ENCODE measurements at regions not wholly inside any gene's neighbourhood (a gene's known extent, or its start where the extent isn't known, plus 50 kb on each side); places are given as distances from the start of the nearest gene placed in this dataset.
"Not testable (repeated sequence)": the region's sequence is repeated elsewhere in the genome, so short reads cannot be mapped to it uniquely, and the experiment has no call there.

- Histone ChIP-seq H3K4me1 (ENCODE audit: control extremely low read depth in 1 of 4, control insufficient read depth in 4 of 4, insufficient read depth in 4 of 4, low read length in 3 of 4) (no peaks in the 10 kb centered on the region), H3K4me3 (ENCODE audit: control insufficient read depth in 1 of 7, extremely low read depth in 1 of 7, insufficient read depth in 4 of 7, low read depth in 2 of 7, low read length in 6 of 7) (no peak overlapping the region), H3K9me3 (ENCODE audit: control extremely low read depth in 1 of 5, control insufficient read depth in 4 of 5, insufficient read depth in 2 of 5, low read depth in 1 of 5, low read length in 4 of 5) (no peaks in the 10 kb centered on the region), H3K36me3 (ENCODE audit: control insufficient read depth in 4 of 4, insufficient read depth in 4 of 4, low read length in 3 of 4) (no peaks in the 10 kb centered on the region), H3K27me3 (replicated peaks in 2 of 5; ENCODE audit: control insufficient read depth in 4 of 5, insufficient read depth in 5 of 5, low read length in 4 of 5) (no peaks in the 10 kb centered on the region), H3K27ac (ENCODE audit: insufficient read depth in 1 of 2, low read depth in 1 of 2, low read length in 2 of 2, poor library complexity in 1 of 2, severe bottlenecking in 2 of 2) (no peak overlapping the region)
- DNase-seq = no peak
- ChIA-PET CTCF (no interaction called here), POLR2A (no interaction called here)
- 72% methylated on average over 2 of the region's 3 CpGs for WGBS (ENCODE audit: insufficient coverage)
Observed at GRCh38 chr6:48377115-48377514, 266.1 kb upstream of the PTCHD4 start.

DNA sequence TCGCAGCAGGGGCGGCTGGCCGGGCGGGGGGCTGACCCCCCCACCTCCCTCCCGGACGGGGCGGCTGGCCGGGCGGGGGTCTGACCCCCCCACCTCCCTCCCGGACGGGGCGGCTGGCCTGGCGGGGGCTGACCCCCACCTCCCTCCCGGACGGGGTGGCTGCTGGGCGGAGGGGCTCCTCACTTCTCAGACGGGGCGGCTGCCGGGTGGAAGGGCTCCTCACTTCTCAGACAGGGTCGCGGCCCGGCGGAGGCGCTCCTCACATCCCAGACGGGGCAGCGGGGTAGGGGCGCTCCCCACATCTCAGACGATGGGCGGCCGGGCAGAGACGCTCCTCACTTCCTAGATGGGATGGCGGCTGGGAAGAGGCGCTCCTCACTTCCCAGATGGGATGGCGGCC lies 260.2 kb upstream of the PTCHD4 start:
- H3K9me3 ChIP-seq (ENCODE audit: control extremely low read depth in 1 of 5, control insufficient read depth in 4 of 5, insufficient read depth in 2 of 5, low read depth in 1 of 5, low read length in 4 of 5); H3K27ac ChIP-seq (ENCODE audit: insufficient read depth in 1 of 2, low read depth in 1 of 2, low read length in 2 of 2, poor library complexity in 1 of 2, severe bottlenecking in 2 of 2); H3K36me3 ChIP-seq (ENCODE audit: control insufficient read depth in 4 of 4, insufficient read depth in 4 of 4, low read length in 3 of 4); H3K4me3 ChIP-seq (ENCODE audit: control insufficient read depth in 1 of 7, extremely low read depth in 1 of 7, insufficient read depth in 4 of 7, low read depth in 2 of 7, low read length in 6 of 7); DNase-seq; H3K4me1 ChIP-seq (ENCODE audit: control extremely low read depth in 1 of 4, control insufficient read depth in 4 of 4, insufficient read depth in 4 of 4, low read length in 3 of 4); H3K27me3 ChIP-seq (replicated peaks in 2 of 5; ENCODE audit: control insufficient read depth in 4 of 5, insufficient read depth in 5 of 5, low read length in 4 of 5); POLR2A ChIA-PET; CTCF ChIA-PET: not testable (repeated sequence)
- 100% methylated on average over 15 of the region's 34 CpGs for WGBS (ENCODE audit: insufficient coverage)

DNA sequence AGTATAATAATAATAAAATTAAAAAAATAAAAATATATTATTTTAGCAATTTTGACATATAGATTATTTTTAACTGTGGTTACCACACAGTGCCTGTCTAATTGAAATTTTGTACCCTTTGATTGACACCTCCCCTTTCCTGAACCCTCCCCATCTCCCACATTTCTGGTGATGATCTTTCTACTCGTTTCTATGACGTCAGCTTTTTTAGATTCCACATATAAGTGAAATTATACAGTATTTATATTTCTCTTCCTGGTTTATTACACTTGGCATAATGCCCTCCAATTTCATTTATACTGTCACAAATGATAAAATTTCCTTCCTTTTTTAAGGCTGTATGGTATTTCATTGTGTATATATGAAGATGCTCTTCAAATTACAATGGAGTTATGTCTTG lies 258.1 kb upstream of the PTCHD4 start:
- Histone ChIP-seq H3K4me3 (ENCODE audit: control insufficient read depth in 1 of 7, extremely low read depth in 1 of 7, insufficient read depth in 4 of 7, low read depth in 2 of 7, low read length in 6 of 7) (no peak overlapping the region), H3K9me3 (ENCODE audit: control extremely low read depth in 1 of 5, control insufficient read depth in 4 of 5, insufficient read depth in 2 of 5, low read depth in 1 of 5, low read length in 4 of 5) (no peaks in the 10 kb centered on the region), H3K27ac (ENCODE audit: insufficient read depth in 1 of 2, low read depth in 1 of 2, low read length in 2 of 2, poor library complexity in 1 of 2, severe bottlenecking in 2 of 2) (no peak overlapping the region), H3K36me3 (ENCODE audit: control insufficient read depth in 4 of 4, insufficient read depth in 4 of 4, low read length in 3 of 4) (no peaks in the 10 kb centered on the region), H3K27me3 (replicated peaks in 2 of 5; ENCODE audit: control insufficient read depth in 4 of 5, insufficient read depth in 5 of 5, low read length in 4 of 5) (no peaks in the 10 kb centered on the region), H3K4me1 (ENCODE audit: control extremely low read depth in 1 of 4, control insufficient read depth in 4 of 4, insufficient read depth in 4 of 4, low read length in 3 of 4) (no peaks in the 10 kb centered on the region)
- DNase-seq = no peak
- POLR2A ChIA-PET = no interaction called here
- CTCF ChIA-PET = no interaction called here
- WGBS (ENCODE audit: insufficient coverage) = no CpG with 5 or more reads among the region's 2 CpGs

DNA sequence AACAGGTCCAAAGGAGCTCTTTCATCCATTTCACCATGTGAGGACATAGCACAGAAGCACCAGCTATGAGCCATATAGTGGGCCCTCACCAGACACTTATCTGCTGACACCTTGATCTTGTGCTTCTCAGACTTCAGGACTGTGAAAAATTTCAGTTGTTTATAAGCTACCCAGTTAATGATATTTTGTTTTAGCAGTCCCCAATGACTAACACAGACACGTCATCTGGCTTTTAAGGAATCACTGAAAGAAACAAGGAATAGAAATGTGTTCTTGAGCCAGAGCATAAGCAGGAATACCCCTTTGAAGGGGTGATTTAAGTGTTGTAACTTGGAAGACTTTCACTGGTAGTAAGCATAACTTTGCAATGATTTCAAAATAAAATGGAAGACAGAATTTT lies 214.7 kb upstream of the PTCHD4 start:
- WGBS (ENCODE audit: insufficient coverage) = 100% methylated on average over 1 of the region's 1 CpG
- no peak for DNase-seq
- no peak overlapping the region for H3K4me3 ChIP-seq (ENCODE audit: control insufficient read depth in 1 of 7, extremely low read depth in 1 of 7, insufficient read depth in 4 of 7, low read depth in 2 of 7, low read length in 6 of 7)
- H3K4me1 ChIP-seq (ENCODE audit: control extremely low read depth in 1 of 4, control insufficient read depth in 4 of 4, insufficient read depth in 4 of 4, low read length in 3 of 4) = no peaks in the 10 kb centered on the region
- no peaks in the 10 kb centered on the region for H3K36me3 ChIP-seq (ENCODE audit: control insufficient read depth in 4 of 4, insufficient read depth in 4 of 4, low read length in 3 of 4)
- peaks cover 0 to 1% (median 0%) of the 10 kb centered on the region in 5 experiments for H3K9me3 ChIP-seq (ENCODE audit: control extremely low read depth in 1 of 5, control insufficient read depth in 4 of 5, insufficient read depth in 2 of 5, low read depth in 1 of 5, low read length in 4 of 5)
- ChIA-PET CTCF (no interaction called here), POLR2A (no interaction called here)
- no peaks in the 10 kb centered on the region for H3K27me3 ChIP-seq (replicated peaks in 2 of 5; ENCODE audit: control insufficient read depth in 4 of 5, insufficient read depth in 5 of 5, low read length in 4 of 5)
- no peak overlapping the region for H3K27ac ChIP-seq (ENCODE audit: insufficient read depth in 1 of 2, low read depth in 1 of 2, low read length in 2 of 2, poor library complexity in 1 of 2, severe bottlenecking in 2 of 2)

GRCh38 chr6:48318670-48319069 lies 207.7 kb upstream of the PTCHD4 start:
- no peak for DNase-seq
- 93% methylated on average over 3 of the region's 5 CpGs for WGBS (ENCODE audit: insufficient coverage)
- H3K4me1 ChIP-seq (ENCODE audit: control extremely low read depth in 1 of 4, control insufficient read depth in 4 of 4, insufficient read depth in 4 of 4, low read length in 3 of 4) = no peaks in the 10 kb centered on the region
- H3K4me3 ChIP-seq (ENCODE audit: control insufficient read depth in 1 of 7, extremely low read depth in 1 of 7, insufficient read depth in 4 of 7, low read depth in 2 of 7, low read length in 6 of 7) = no peak overlapping the region
- CTCF ChIA-PET = no interaction called here
- no peaks in the 10 kb centered on the region for H3K9me3 ChIP-seq (ENCODE audit: control extremely low read depth in 1 of 5, control insufficient read depth in 4 of 5, insufficient read depth in 2 of 5, low read depth in 1 of 5, low read length in 4 of 5)
- no peak overlapping the region for H3K27ac ChIP-seq (ENCODE audit: insufficient read depth in 1 of 2, low read depth in 1 of 2, low read length in 2 of 2, poor library complexity in 1 of 2, severe bottlenecking in 2 of 2)
- H3K27me3 ChIP-seq (replicated peaks in 2 of 5; ENCODE audit: control insufficient read depth in 4 of 5, insufficient read depth in 5 of 5, low read length in 4 of 5) = no peaks in the 10 kb centered on the region
- H3K36me3 ChIP-seq (ENCODE audit: control insufficient read depth in 4 of 4, insufficient read depth in 4 of 4, low read length in 3 of 4) = no peaks in the 10 kb centered on the region
- POLR2A ChIA-PET = no interaction called here

- H3K27ac ChIP-seq (ENCODE audit: insufficient read depth in 1 of 2, low read depth in 1 of 2, low read length in 2 of 2, poor library complexity in 1 of 2, severe bottlenecking in 2 of 2) = no peak overlapping the region
- no CpG with 5 or more reads among the region's 1 CpG for WGBS (ENCODE audit: insufficient coverage)
- no peaks in the 10 kb centered on the region for H3K27me3 ChIP-seq (replicated peaks in 2 of 5; ENCODE audit: control insufficient read depth in 4 of 5, insufficient read depth in 5 of 5, low read length in 4 of 5)
- no peaks in the 10 kb centered on the region for H3K36me3 ChIP-seq (ENCODE audit: control insufficient read depth in 4 of 4, insufficient read depth in 4 of 4, low read length in 3 of 4)
- no peak for DNase-seq
- POLR2A ChIA-PET = no interaction called here
- no peaks in the 10 kb centered on the region for H3K4me1 ChIP-seq (ENCODE audit: control extremely low read depth in 1 of 4, control insufficient read depth in 4 of 4, insufficient read depth in 4 of 4, low read length in 3 of 4)
- H3K9me3 ChIP-seq (ENCODE audit: control extremely low read depth in 1 of 5, control insufficient read depth in 4 of 5, insufficient read depth in 2 of 5, low read depth in 1 of 5, low read length in 4 of 5) = no peaks in the 10 kb centered on the region
- CTCF ChIA-PET = no interaction called here
- H3K4me3 ChIP-seq (ENCODE audit: control insufficient read depth in 1 of 7, extremely low read depth in 1 of 7, insufficient read depth in 4 of 7, low read depth in 2 of 7, low read length in 6 of 7) = no peak overlapping the region
Observed at GRCh38 chr6:48315915-48316314, 204.9 kb upstream of the PTCHD4 start.

GRCh38 chr6:48315051-48315719 lies 204.2 kb upstream of the PTCHD4 start:
- CTCF ChIA-PET = no interaction called here
- Histone ChIP-seq H3K27ac (ENCODE audit: insufficient read depth in 1 of 2, low read depth in 1 of 2, low read length in 2 of 2, poor library complexity in 1 of 2, severe bottlenecking in 2 of 2) (no peak overlapping the region), H3K4me3 (ENCODE audit: control insufficient read depth in 1 of 7, extremely low read depth in 1 of 7, insufficient read depth in 4 of 7, low read depth in 2 of 7, low read length in 6 of 7) (no peak overlapping the region), H3K36me3 (ENCODE audit: control insufficient read depth in 4 of 4, insufficient read depth in 4 of 4, low read length in 3 of 4) (no peaks in the 10 kb centered on the region), H3K9me3 (ENCODE audit: control extremely low read depth in 1 of 5, control insufficient read depth in 4 of 5, insufficient read depth in 2 of 5, low read depth in 1 of 5, low read length in 4 of 5) (no peaks in the 10 kb centered on the region), H3K27me3 (replicated peaks in 2 of 5; ENCODE audit: control insufficient read depth in 4 of 5, insufficient read depth in 5 of 5, low read length in 4 of 5) (no peaks in the 10 kb centered on the region), H3K4me1 (ENCODE audit: control extremely low read depth in 1 of 4, control insufficient read depth in 4 of 4, insufficient read depth in 4 of 4, low read length in 3 of 4) (no peaks in the 10 kb centered on the region)
- no peak for DNase-seq
- POLR2A ChIA-PET = no interaction called here
- WGBS (ENCODE audit: insufficient coverage) = 100% methylated on average over 3 of the region's 5 CpGs
